Kidney tubule cell (primary cell): ENCODE measurements at regions not wholly inside any gene's neighbourhood (a gene's known extent, or its start where the extent isn't known, plus 50 kb on each side); places are given as distances from the start of the nearest gene placed in this dataset.

Source experiments
- DNase-seq: peaks from one replicate; pipeline ENCODE4 v3.0.0-alpha.2; 2018; ENCODE audit warnings: low spot score

DNA sequence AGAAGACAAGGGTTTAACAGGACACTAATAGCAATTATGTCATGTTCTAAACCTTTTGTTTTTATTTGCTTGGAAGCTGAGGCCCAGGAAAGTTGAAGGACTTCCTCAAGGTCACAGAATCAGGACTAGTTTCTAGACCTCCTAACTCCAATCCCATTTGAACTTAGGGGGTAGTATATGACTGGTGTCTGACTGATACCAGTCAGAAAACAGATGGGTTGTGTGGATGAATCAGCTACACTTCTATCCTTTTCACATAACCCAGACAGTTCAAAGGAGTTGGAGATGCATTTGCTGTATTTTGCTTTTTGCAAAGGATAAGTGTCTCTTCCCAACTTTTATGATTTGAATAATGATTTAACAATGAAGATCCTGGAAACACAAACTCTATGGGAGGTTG is 322.5 kb downstream of the HLX start:
- DNase-seq: no peak

DNA sequence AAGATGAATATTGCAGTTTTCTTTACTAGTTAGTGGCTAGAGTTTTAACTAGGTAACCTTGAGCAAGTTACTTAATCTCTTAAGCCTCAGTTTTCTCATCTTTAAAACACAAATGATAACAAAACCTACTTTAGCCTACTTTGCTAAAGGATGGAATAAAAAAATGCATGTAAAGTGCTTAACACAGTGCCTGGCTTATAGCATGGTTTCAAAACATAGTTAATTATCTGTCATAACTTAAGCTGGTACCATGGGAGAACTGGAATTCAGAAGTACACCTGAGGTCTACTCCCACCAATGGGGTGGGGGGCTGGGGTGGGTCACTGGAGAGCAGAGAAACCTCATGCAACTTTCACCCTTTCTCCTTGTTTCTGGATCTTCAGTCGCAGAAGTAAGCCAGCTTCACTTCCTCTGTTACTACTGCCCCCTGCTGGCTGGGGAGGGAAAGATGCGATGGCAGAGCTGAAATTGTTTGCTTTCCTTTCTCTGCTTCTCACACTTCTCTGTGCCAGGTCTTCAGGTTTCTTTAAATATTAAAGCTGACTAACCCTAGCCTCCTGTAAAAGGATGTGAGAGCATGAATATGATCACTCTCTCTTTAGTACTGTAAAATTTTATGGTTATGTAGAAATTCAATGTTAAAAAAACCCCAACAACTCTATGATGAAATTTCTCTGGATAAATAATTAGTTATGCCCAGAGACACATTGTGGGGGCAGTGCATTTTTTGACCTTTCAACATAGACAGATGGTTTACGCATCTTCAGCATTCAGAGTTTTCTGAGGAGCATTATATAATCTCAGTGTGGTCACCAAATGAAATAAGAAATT is 324.2 kb downstream of the HLX start:
- DNase-seq: peak; percentile 71

DNA sequence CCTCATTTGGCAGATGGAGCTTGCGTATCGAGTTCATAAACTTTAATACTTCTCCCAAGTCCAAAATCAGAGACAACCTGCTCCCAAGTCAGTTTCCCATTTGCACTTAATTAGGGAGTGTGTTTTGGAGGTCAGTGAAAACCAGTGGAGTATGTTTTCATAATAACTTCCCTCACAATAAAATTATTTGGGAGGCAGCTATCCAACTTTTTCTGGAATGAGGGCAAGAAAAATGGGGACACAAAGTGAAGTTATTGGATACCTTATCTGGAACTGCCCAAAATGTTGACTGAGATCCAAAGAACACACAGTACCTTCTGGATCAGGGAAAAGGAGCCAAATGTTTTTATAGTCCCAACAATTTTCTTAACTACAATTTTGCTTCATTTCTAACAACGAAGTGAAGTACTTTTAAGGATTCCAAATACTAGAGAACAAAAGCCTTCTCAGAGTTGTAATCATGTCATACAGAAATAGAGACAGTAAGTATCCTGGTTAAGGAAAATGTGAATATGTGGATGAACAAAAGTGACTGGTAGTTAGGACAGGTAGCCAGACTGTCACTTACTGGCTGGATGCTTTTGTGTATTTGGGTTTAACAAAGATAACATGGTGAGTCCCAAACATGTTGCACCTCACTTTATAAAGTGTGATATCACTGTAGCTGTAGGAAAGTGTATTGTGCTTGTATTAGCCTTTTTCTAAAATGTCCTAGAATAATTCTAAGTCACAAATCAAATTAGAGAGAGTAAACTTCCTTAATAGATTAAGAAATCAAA is 325.0 kb downstream of the HLX start:
- no peak for DNase-seq

DNA sequence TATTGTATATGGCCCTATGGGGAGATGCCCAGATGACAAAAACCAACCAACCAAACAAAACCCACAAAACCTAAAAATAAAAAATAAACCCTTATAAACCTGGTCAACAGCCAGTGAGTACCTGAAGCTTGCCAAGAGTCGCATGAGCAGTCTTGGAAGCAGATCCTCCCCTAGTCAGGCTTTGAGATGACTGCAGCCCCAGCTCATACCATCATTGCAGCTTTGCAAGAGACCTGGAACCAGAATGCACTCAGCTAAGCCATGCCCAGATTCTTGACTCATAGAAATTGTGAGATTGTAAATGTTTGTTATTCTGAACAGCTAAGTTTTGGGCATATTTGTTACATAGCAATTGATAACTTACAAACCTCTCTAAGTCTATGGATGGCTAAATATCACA is 326.8 kb downstream of the HLX start:
- no peak for DNase-seq

DNA sequence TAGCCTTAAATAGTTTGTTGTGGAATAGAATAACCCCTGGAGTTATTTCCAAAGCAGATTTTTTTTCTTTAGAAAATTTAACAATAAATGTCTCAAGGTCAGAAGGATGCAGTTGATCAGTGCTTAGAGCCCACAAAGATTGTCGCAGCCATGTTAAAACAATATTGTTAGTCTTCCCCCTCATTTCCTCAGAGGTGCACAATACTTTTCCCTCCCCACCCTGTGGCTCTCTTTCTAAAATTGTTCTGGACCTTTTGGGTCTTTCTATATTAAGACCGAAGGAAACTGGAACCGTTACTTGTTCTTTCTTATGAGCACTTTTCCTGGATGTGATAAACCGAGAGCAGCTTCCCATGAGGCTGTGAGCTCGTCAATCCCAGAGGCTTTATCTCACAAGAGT is 333.7 kb downstream of the HLX start:
- no peak for DNase-seq

DNA sequence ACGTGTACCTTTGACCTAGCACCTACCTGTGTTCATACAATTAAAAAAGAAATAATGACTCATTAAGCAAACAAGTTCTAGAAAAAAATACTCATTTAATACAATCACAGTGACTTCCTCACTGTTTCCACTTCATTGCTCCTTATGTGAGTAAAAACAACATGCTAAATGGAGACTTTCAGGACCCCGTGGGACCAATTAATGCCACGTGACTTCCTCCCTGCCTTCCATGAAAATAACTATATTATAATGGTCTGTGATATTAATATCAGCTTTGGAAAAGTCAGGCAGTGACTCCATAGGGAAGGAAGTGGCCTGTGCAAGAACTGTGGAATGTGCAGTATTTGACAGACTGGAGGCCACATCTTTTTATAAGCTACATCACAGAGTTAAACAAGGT is 337.8 kb downstream of the HLX start:
- DNase-seq: peak; percentile 30

DNA sequence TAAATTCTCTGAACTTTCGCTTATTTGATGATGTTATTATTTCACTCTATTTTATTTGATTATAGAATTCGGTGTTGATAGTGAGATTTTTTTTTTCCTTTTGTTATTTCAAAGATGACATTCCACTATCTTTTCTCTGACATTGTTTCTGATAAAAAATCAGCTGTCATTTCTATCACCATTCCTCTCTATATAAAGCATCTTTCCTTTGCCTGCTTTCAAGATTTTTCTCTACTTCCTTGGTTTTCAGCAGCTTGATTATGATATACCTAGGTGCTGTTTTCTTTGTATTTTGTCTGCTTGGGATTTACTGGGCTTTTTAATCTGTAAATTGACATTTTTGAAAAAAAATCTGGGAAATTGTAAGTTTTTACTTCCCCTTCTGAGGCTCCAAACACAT is 344.0 kb downstream of the HLX start:
- no peak for DNase-seq

DNA sequence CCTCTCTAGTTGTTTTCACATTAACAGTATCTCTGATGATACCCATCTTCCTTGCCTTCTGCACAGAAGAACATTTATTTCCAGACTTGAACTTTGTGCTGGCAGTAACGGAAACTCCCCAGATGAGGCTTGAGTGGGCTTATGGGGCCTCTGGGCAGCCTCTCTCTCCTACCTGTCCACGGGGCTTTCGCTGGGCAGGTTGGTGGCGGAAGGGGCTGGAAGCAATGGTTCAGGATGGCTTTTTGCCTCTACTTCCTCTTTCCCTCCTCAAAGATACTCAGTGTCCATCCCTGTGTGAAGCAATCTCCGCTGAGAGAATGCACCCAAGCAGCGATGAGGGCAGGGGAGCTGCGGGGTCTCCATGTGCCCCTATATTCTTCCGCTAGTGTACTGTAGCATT is 348.2 kb downstream of the HLX start:
- no peak for DNase-seq

DNA sequence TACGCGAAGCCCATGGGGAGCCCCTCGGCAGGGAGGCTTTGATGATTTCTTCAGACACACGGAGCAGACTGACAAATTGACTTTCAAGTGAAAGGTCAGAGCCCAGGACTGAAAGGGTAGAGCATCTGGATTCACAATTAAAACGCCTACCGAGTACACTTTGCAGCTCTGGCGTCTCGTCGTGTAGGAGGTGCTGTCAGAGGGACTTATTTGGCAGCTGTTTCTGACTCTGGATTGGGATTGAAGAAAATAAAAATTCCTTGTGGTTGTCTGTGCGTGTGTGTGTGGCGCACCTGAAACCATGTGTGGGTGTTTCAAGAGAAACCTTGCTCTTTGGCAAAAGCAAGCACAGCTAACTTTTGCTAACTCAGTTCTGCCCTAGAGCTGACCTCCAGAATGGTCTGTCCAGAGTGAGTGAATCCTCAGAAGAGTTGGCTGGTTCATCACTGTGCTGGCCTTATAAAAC is 348.7 kb downstream of the HLX start:
- DNase-seq: no peak

DNA sequence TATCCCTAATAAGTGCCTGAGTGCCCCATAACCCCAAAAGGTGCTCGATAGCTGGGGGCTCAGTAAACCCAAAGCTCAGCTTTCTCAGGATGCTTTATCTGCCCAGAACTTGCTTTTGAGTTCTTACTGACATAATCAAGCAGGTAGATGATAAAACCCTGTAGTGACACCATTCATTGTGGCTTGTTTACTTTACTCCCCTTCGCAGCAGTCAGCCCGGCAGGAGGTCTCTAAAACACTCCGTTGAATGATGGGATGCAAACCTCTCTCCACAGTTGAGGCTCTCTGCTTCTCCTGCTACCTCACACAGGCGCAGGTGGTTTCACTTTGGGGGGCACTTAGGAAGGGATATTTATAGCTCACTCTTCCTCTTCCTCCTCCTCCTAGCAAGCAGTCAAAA is 349.4 kb downstream of the HLX start:
- DNase-seq: no peak

DNA sequence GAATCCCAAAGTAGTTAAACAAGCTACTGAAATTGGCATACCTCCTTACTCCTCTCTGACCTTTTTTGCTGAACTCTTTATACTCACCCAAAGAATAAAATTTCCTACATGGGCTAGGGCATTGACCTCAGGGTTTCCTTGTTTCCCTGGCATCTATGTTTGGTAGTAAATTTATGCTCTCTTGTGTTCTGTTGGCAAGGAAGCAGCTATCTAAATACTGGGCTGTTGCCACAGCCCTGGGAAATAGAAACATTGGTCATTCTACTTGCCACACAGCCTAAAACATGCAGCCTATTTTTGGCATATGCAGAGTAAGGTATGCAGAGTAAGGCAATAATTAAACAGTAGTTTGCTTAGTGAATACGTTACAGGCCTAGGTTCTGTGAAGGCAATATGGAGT is 351.4 kb downstream of the HLX start:
- DNase-seq: peak; percentile 66

DNA sequence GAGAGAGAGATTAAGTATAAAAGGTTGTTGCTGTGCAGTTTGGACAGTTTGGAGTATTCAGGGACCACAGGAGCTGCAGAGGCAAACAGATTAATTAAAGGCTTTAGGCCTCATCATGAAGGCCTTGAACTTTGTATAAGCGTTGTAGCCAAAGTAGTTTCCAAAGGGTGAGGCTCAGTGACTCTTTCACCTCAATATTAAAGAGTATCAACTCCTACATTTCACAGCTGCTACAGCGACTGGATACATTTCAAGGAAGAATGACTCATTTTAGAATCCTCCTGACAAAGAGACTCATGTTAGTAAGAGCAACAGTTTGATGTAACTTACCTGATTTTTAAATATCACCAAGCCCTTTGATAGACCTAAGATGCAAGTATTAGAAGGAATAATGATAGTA is 355.5 kb downstream of the HLX start:
- peak; percentile 18 for DNase-seq

DNA sequence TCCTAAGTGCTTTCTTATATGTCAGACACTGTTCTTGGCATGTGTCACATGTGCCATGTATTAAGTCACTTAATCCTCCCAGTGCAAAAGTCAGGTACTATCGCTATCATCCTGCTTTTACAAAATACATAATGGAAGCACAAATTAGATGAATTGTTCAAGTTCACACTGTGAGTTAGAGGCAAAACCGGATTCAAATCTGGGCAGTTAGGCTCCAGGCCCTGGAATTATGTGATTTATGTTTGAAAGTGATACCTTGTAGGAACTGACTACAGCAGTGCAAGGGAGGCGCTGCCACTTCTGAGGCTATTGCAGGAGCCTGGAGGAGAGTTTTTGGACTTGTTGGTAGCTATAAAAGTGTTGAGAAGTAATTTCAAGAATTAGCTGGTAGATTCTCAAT is 358.3 kb downstream of the HLX start:
- DNase-seq: no peak

DNA sequence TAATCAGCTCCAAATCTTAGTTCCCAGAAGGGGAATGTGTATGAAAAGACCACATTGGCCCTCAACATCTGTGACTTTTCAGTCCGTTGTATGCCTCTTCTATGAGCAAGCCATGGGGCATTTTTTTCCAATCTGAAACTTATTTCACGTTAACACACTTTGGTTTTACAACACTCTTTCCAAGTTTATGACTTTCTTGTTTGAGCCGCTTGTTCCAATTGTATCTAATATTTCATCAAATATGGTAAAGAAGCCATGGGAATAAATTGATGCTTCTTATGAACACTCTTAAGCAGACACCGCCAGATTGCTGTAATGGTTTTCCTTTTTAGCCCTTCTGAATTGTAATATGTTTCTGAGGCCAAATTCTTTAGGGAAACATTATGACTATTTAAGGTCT is 359.9 kb downstream of the HLX start:
- no peak for DNase-seq

DNA sequence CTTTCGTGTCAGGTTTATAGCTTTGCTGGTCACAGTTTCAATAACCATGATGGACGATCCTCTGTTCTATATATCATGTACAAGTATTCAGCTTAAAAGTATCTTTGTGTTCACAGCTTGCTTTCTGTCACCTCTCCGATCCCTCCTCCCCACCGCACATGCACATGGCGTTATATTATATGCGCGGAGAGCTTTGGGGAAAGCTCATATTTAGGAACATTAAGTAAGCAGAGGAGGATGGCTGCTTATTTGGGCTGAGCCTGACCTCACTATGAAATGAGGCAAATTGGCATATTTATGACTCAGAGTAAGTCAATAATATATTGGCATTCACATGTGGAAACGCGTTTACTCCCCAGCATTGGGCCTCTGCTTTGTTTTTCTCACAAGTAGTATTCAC is 360.5 kb downstream of the HLX start:
- DNase-seq: no peak

DNA sequence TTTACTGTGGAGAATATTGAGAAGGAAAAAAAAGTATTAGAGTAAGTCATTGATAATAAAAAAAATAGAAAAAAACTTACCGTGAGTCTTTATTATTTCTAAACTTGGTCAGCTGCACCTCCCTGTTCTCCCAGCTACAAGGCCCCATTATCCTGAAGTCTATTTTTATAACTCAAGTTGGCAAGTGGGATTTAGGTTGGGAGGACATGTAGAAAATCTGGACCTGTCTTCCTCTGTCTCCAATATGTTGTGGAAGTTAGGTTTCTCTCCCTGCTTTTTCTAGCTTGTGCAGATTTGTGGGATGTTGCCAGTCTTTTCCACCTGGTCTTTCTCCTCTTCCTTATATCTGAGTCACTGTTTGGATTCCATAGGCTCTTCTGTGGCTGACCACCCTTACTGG is 361.4 kb downstream of the HLX start:
- no peak for DNase-seq

DNA sequence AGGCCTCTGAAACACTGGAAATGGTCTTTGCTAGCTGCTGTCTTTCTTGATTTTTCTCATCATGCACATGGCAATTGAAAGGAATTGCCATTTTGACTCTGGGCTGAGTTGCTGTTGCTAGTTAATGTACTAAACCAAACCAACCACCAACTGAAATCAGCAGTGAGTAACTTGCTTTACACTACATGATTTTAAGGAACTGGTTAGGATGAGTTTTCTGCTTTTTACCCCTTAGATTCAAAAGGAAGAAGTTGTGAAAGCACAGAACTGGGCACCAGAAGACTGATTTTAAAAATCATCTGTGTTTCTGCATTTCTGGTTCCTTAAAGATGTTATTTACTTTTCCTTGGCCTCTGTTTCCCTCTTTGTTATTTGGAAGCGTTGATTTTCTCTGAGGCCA is 361.9 kb downstream of the HLX start:
- DNase-seq: no peak

DNA sequence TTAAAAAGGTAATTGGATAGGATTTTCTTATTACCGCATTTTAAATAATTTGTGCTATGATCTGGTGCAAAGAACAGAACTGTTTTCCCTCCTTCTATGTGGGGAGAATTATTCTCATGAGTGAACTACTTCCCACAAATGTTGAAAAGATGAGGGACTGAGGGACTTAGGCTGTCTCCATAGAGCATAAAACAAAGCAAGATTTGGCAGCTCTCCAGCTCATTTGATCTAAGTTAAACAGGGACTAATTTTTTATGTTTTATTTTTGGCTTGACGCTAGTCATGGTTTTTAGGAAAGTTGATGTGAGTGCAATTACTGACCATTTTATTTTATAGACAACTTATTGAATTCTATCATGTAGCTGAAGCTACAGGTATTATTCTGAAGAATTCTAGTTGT is 362.3 kb downstream of the HLX start:
- no peak for DNase-seq

DNA sequence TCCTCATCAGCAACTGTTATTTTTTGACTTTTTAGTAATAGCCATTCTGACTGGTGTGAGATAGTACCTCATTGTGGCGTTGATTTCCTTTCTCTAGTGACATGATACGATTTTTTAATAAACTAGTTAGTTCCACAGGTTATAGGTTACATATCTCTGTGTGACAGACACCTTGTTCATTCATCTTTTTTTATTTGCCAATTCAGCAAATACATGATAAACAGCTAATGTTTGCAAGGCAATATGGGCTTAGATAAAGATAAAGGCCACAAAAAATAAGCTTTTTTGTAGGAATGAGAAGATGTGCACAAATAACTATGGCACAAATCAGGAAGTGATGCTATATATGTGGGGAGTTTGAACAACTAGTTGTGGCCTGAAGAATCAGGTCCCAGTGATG is 366.8 kb downstream of the HLX start:
- DNase-seq: no peak

DNA sequence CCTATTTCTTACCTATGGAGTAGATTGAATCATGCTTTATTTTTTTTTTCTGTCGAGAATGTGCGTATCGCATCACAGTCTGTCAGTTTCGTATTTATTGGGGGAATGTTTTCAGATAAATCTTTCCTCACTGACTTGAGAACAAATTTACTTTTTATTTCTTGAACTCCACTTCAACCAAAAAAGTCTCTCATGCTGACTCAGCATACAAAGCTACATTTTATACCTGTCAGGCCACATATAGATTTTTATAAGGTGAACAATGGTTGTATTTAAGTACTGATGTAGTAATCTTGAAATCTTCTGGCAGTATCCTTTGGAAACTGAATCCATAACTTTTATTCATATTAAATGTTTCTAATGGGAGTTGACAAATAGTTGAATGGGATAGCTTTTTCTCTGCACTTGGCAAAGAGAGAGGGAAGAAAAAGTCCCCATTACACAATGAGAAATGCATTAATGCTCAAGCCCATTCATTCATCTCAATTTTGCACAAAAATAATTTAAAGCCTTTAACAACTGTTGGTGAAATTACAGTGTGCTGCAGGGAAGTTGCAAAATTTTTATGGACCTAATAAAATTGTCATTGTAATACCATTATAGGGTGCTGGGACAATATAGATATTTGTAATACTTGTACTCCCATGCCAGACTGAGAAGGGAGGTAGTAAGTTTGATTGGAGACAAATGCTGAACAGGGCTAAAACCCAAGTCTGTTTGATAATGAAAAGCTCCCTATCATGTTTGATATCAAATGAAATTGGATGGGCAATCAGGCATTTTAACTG is 367.6 kb downstream of the HLX start:
- DNase-seq: no peak

DNA sequence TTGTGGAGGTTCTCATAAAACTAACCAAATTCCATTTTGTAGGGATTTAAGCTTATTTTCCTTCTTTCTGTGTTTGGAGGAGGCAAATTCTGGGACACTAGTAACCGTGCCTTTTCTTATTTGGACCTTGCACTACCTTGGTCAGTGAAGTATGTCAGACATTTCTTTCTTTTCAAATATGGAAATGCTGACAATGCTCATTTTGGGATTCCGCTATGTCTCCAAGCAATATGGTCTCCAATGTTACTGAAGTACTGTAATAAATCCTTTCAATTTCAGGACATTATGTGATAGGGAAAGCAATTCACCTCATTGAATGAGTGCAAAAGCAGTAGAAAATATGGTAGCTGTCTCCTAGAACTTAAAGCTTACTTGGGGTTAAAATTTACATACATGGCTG is 372.3 kb downstream of the HLX start:
- no peak for DNase-seq

DNA sequence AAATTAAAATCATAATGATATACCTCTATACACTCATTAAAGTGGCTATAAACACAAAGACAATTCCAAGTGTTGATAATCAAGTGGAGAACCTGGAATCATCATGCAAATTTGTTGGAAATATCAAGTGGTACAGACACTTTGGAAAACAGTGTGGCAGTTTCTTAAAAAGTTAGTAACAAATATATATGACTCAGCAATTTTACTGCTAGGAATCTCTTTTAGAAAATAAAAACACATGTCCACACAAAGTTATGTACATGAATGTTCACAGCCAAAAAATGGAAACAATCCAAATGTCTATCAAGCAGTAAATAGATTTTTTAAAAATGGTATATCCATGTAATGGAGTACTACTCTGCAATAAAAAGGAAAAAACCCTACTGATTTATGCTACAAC is 375.6 kb downstream of the HLX start:
- no peak for DNase-seq

DNA sequence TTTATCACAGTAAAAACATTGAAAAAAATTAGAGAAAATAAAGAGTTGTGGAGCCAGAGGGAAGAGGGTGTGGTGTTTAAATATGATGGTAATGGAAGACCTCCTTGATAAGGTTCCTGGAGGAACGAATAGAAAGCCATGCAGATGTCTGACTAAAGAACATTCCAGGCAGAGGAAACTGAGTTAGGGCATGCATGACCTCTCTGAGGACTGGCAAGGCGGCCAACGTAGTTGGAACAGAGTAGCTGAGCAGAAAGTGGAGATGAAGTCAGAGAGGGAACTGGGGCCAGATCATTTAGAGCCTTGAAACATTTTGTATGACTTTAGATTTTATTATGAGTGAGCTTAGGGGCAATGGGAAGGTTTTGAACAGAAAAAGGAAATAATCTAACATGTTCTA is 377.5 kb downstream of the HLX start:
- no peak for DNase-seq
